ENCODE measurements at regions not wholly inside any gene's neighbourhood (a gene's known extent, or its start where the extent isn't known, plus 50 kb on each side); places are given as distances from the start of the nearest gene placed in this dataset.

DNA sequence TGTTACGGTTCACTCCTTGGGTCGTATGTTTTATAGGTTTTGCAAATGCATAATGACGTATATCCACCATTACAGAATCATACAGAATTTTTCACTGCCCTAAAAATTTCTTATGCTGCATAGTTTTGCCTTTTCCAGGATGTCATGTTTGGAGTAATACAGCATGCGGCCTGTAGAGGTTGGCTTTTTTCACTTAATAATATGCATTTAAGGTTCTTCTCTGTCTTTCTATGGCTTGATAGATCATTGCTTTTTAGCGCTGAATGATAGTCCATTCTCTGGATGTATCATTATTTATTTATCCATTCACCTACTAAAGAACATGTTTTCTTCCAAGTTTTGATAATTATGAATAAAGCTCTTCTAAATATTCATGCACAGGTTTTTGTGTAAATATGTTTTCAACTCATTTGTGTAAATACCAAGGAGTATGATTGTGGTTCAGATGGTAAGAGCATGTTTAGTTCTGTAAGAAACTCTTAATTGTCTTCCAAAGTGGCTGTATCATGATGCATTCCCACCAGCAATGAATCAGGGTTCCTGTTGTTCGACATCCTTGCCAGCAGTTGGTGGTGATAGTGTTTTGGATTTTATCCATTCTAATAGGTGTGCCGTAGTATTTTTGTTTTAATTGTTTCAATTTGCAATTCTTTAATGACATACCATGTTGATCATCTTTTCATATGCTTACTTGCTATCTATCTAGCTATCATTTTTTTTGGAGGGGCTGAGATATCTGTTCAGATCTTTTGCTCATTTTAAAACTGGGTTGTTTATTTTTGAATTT is 531.2 kb upstream of the GHITM start (continued):
- TF ChIP-seq, protein P1, sequence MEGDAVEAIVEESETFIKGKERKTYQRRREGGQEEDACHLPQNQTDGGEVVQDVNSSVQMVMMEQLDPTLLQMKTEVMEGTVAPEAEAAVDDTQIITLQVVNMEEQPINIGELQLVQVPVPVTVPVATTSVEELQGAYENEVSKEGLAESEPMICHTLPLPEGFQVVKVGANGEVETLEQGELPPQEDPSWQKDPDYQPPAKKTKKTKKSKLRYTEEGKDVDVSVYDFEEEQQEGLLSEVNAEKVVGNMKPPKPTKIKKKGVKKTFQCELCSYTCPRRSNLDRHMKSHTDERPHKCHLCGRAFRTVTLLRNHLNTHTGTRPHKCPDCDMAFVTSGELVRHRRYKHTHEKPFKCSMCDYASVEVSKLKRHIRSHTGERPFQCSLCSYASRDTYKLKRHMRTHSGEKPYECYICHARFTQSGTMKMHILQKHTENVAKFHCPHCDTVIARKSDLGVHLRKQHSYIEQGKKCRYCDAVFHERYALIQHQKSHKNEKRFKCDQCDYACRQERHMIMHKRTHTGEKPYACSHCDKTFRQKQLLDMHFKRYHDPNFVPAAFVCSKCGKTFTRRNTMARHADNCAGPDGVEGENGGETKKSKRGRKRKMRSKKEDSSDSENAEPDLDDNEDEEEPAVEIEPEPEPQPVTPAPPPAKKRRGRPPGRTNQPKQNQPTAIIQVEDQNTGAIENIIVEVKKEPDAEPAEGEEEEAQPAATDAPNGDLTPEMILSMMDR (IDR thresholded peaks at IDR 0.05; ENCODE audit: control extremely low read depth in 1 of 3, insufficient read depth in 1 of 3, low read depth in 1 of 3, low read length in 3 of 3) = no peak
- TF ChIP-seq KDM1A (IDR thresholded peaks at IDR 0.05; ENCODE audit: borderline replicate concordance, low read length) = no peak
